ENCODE measurements at regions not wholly inside any gene's neighbourhood (a gene's known extent, or its start where the extent isn't known, plus 50 kb on each side); places are given as distances from the start of the nearest gene placed in this dataset.

- DNase-seq (ENCODE audit: low spot score) = no peak
- intact Hi-C loops (cut with DNase I) = no loop called here
These were observed 198.9 kb upstream of the GEMIN8 start for GRCh38 chrX:14228611-14229010.

- intact Hi-C loops (cut with DNase I) = no loop called here
- DNase-seq (ENCODE audit: low spot score) = no peak
These were observed 190.8 kb upstream of the GEMIN8 start for GRCh38 chrX:14220386-14220944.

GRCh38 chrX:14209034-14209433 is 179.3 kb upstream of the GEMIN8 start:
- intact Hi-C loops (cut with DNase I) = no loop called here
- DNase-seq (ENCODE audit: low spot score) = no peak

GRCh38 chrX:14194711-14195110 is 165.0 kb upstream of the GEMIN8 start:
- DNase-seq (ENCODE audit: low spot score) = no peak
- intact Hi-C loops (cut with DNase I) = no loop called here

GRCh38 chrX:14193547-14193946 is 163.9 kb upstream of the GEMIN8 start:
- intact Hi-C loops (cut with DNase I) = no loop called here
- DNase-seq (ENCODE audit: low spot score) = no peak

GRCh38 chrX:14173873-14174272 is 144.2 kb upstream of the GEMIN8 start:
- DNase-seq (ENCODE audit: low spot score) = no peak
- intact Hi-C loops (cut with DNase I) = no loop called here

- DNase-seq (ENCODE audit: low spot score) = no peak
- intact Hi-C loops (cut with DNase I) = no loop called here
These were observed 135.1 kb upstream of the GEMIN8 start for GRCh38 chrX:14164828-14165227.

- intact Hi-C loops (cut with DNase I) = no loop called here
These were observed 95.8 kb upstream of the GEMIN8 start for GRCh38 chrX:14125462-14125861.

GRCh38 chrX:14124562-14124961 is 94.9 kb upstream of the GEMIN8 start:
- DNase-seq (ENCODE audit: low spot score) = no peak
- intact Hi-C loops (cut with DNase I) = no loop called here

More at GRCh38 chrX:14125462-14125861, 95.8 kb upstream of the GEMIN8 start:
- no peak for DNase-seq (ENCODE audit: low spot score)

- no peak for DNase-seq (ENCODE audit: low spot score)
- intact Hi-C loops (cut with DNase I) = no loop called here
These were observed 66.0 kb upstream of the GEMIN8 start for GRCh38 chrX:14095702-14096101.

- intact Hi-C loops (cut with DNase I) = no loop called here
- no peak for DNase-seq (ENCODE audit: low spot score)
These were observed 64.5 kb upstream of the GEMIN8 start for GRCh38 chrX:14094191-14094590.

GRCh38 chrX:14084466-14084865 is 54.8 kb upstream of the GEMIN8 start:
- DNase-seq (ENCODE audit: low spot score) = no peak
- intact Hi-C loops (cut with DNase I) = no loop called here

GRCh38 chrX:14083783-14084182 is 54.1 kb upstream of the GEMIN8 start:
- no peak for DNase-seq (ENCODE audit: low spot score)
- intact Hi-C loops (cut with DNase I) = no loop called here

GRCh38 chrX:14079891-14080430 is 50.3 kb upstream of the GEMIN8 start:
- intact Hi-C loops (cut with DNase I) = no loop called here

More at GRCh38 chrX:14079891-14080430, 50.3 kb upstream of the GEMIN8 start:
- no peak for DNase-seq (ENCODE audit: low spot score)
